ENCODE measurements at regions not wholly inside any gene's neighbourhood (a gene's known extent, or its start where the extent isn't known, plus 50 kb on each side); places are given as distances from the start of the nearest gene placed in this dataset.

DNA sequence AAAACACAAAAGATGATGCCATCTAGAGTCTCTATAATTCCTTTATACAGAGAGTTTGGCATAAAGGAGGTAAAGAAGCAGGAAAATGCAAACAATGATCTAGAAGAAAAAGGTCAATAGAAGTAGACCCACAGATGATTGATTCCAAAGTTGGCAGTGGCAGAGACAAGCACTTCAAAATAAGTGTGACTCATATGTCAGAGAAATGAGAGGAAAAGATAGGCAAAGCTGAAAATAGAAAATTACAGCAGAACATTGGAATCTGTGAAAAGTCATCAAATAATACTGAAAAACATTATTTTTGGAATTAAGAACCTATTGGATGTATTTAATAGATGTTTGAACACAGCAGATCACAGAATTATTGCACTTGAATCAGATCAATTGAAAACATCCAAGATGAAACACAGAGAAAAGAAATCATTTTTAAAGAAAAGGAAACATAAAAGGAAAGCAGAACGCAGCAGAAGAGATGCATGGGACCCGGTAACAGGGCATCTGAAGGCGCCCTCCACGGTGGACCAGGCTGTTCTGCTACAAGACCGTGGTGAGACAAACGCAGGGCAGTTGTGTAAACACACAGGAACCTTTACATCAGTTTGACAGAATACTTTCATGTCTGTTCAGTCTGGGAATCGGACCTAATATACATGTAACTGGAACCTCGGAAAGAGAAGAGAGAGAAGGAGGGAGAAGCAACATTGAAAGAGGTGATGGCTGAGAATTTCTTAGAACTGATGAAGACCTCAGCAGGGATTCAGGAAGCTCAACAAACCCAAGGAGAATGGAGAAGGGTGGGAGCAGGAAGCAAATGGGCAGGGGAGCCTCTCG, 74.6 kb upstream of the GPC1 start:
- TF ChIP-seq, protein P1, sequence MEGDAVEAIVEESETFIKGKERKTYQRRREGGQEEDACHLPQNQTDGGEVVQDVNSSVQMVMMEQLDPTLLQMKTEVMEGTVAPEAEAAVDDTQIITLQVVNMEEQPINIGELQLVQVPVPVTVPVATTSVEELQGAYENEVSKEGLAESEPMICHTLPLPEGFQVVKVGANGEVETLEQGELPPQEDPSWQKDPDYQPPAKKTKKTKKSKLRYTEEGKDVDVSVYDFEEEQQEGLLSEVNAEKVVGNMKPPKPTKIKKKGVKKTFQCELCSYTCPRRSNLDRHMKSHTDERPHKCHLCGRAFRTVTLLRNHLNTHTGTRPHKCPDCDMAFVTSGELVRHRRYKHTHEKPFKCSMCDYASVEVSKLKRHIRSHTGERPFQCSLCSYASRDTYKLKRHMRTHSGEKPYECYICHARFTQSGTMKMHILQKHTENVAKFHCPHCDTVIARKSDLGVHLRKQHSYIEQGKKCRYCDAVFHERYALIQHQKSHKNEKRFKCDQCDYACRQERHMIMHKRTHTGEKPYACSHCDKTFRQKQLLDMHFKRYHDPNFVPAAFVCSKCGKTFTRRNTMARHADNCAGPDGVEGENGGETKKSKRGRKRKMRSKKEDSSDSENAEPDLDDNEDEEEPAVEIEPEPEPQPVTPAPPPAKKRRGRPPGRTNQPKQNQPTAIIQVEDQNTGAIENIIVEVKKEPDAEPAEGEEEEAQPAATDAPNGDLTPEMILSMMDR (IDR thresholded peaks at IDR 0.05; ENCODE audit: borderline replicate concordance, extremely low read depth, low read length, poor library complexity, severe bottlenecking) = no peak
- TF ChIP-seq EZH2 (IDR thresholded peaks at IDR 0.05; ENCODE audit: borderline replicate concordance, low read depth, low read length, severe bottlenecking) = no peak
